WTC11 (cell line): ENCODE measurements at regions not wholly inside any gene's neighbourhood (a gene's known extent, or its start where the extent isn't known, plus 50 kb on each side); places are given as distances from the start of the nearest gene placed in this dataset.

Experiments
- ATAC-seq: fragments of 200-7000 bp; cut with Tn5 transposase; 2 replicates; pipeline ENCODE4 v1.10.0; 2021; ENCODE audit warnings: mild to moderate bottlenecking, moderate library complexity
- CTCF ChIA-PET: fragments of 300-600 bp; sonication (Branson Sonifier 250); formaldehyde crosslinking; loops from one replicate; lab custom pipeline; 2021; ENCODE audit warnings: antibody characterized with exemption; lab: Charles Lee
- POLR2A ChIA-PET: fragments of 350-600 bp; sonication (Branson Sonifier 250); formaldehyde crosslinking; loops from one replicate; lab custom pipeline; 2021; ENCODE audit warnings: antibody characterized with exemption; lab: Charles Lee
- DNase-seq: peaks from one replicate; pipeline ENCODE4 v3.0.0; 2021; ENCODE audit warnings: low spot score
- H3K27ac Mint-ChIP-seq: 2 replicates; pipeline ENCODE4 v1.8.0; 2021; ENCODE audit warnings: mixed read lengths
- H3K27me3 Mint-ChIP-seq: 2 replicates; pipeline ENCODE4 v1.8.0; 2021; ENCODE audit warnings: low read depth, mild to moderate bottlenecking, moderate library complexity, mixed read lengths
- H3K36me3 Mint-ChIP-seq: 2 replicates; pipeline ENCODE4 v1.8.0; 2021; ENCODE audit warnings: mixed read lengths
- H3K4me1 Mint-ChIP-seq: 2 replicates; pipeline ENCODE4 v1.8.0; 2022; ENCODE audit warnings: mixed read lengths
- H3K4me3 Mint-ChIP-seq: 2 replicates; pipeline ENCODE4 v1.8.0; 2021; ENCODE audit warnings: mild to moderate bottlenecking, moderate library complexity, mixed read lengths
- H3K9me3 Mint-ChIP-seq: 2 replicates; pipeline ENCODE4 v1.8.0; 2021; ENCODE audit warnings: mixed read lengths
- AR ChIP-seq: fragments of 250-450 bp; sonication (Bioruptor Pico); IDR thresholded peaks from 2 replicates; pipeline ENCODE4 v1.9.0; 2021; ENCODE audit warnings: mild to moderate bottlenecking
- ELF4 ChIP-seq: sonication (generic); formaldehyde crosslinking; IDR thresholded peaks from 2 replicates; pipeline ENCODE4 v1.8.1; 2022; ENCODE audit warnings: low read depth, mild to moderate bottlenecking, moderate library complexity, missing genetic modification reagents
- GTF2I ChIP-seq: fragments of 250-450 bp; sonication (Bioruptor Pico); conservative IDR thresholded peaks from 2 replicates; pipeline ENCODE4 v1.4.0; 2021; ENCODE audit warnings: mild to moderate bottlenecking
- IRF2 ChIP-seq: sonication (generic); formaldehyde crosslinking; IDR thresholded peaks from 2 replicates; pipeline ENCODE4 v1.8.0; 2022; ENCODE audit warnings: low read depth, missing genetic modification reagents, borderline replicate concordance
- JUN ChIP-seq: sonication (generic); formaldehyde crosslinking; IDR thresholded peaks from 2 replicates; pipeline ENCODE4 v1.8.0; 2023; ENCODE audit warnings: mild to moderate bottlenecking, missing genetic modification reagents
- MXD4 ChIP-seq: fragments of 250-450 bp; sonication (Bioruptor Pico); IDR thresholded peaks from 2 replicates; pipeline ENCODE4 v1.8.0; 2021; ENCODE audit warnings: mild to moderate bottlenecking, moderate library complexity, borderline replicate concordance
- NR1H2 ChIP-seq: sonication (generic); formaldehyde crosslinking; IDR thresholded peaks from 2 replicates; pipeline ENCODE4 v1.9.0; 2021; ENCODE audit warnings: mild to moderate bottlenecking, moderate library complexity, missing genetic modification reagents
- NR2C2 ChIP-seq: sonication (generic); formaldehyde crosslinking; IDR thresholded peaks from 2 replicates; pipeline ENCODE4 v1.8.0; 2022; ENCODE audit warnings: mild to moderate bottlenecking, missing genetic modification reagents
- RORB ChIP-seq: fragments of 250-450 bp; sonication (Bioruptor Pico); IDR thresholded peaks from 2 replicates; pipeline ENCODE4 v1.9.0; 2021; ENCODE audit warnings: mild to moderate bottlenecking
- SMAD3 ChIP-seq: sonication (generic); formaldehyde crosslinking; IDR thresholded peaks from 2 replicates; pipeline ENCODE4 v1.8.0; 2022; ENCODE audit warnings: missing genetic modification reagents, mild to moderate bottlenecking, borderline replicate concordance
- TEAD1 ChIP-seq: sonication (generic); formaldehyde crosslinking; IDR thresholded peaks from 2 replicates; pipeline ENCODE4 v1.8.0; 2022; ENCODE audit warnings: mild to moderate bottlenecking, missing genetic modification reagents
- TEAD4 ChIP-seq: sonication (generic); formaldehyde crosslinking; IDR thresholded peaks from 2 replicates; pipeline ENCODE4 v1.8.0; 2022; ENCODE audit warnings: mild to moderate bottlenecking, missing genetic modification reagents
- TP53 ChIP-seq: sonication (generic); formaldehyde crosslinking; IDR thresholded peaks from 2 replicates; pipeline ENCODE4 v1.8.1; 2023; ENCODE audit warnings: mild to moderate bottlenecking, missing genetic modification reagents
- ZMAT4 ChIP-seq: fragments of 250-450 bp; sonication (Bioruptor Pico); IDR thresholded peaks from 2 replicates; pipeline ENCODE4 v1.9.0; 2021; ENCODE audit warnings: mild to moderate bottlenecking
- ZNF219 ChIP-seq: sonication (generic); formaldehyde crosslinking; IDR thresholded peaks from 2 replicates; pipeline ENCODE4 v1.8.0; 2023; ENCODE audit warnings: missing genetic modification reagents, mild to moderate bottlenecking, borderline replicate concordance
- ZNF232 ChIP-seq: sonication (generic); formaldehyde crosslinking; IDR thresholded peaks from 2 replicates; pipeline ENCODE4 v1.8.0; 2022; ENCODE audit warnings: mild to moderate bottlenecking, missing genetic modification reagents
- ZNF263 ChIP-seq: sonication (generic); formaldehyde crosslinking; IDR thresholded peaks from 2 replicates; pipeline ENCODE4 v1.8.1; 2022; ENCODE audit warnings: low read depth, mild to moderate bottlenecking, moderate library complexity, missing genetic modification reagents
- ZNF281 ChIP-seq: sonication (generic); formaldehyde crosslinking; IDR thresholded peaks from 2 replicates; pipeline ENCODE4 v1.8.0; 2023; ENCODE audit warnings: mild to moderate bottlenecking, missing genetic modification reagents
- TF ChIP-seq, protein P1 (sequence below): sonication (generic); formaldehyde crosslinking; IDR thresholded peaks from 2 replicates; pipeline ENCODE4 v1.8.1; 2022; ENCODE audit warnings: missing genetic modification reagents, borderline replicate concordance
- TF ChIP-seq, protein P2 (sequence below): sonication (generic); formaldehyde crosslinking; IDR thresholded peaks from 2 replicates; pipeline ENCODE4 v1.8.0; 2022; ENCODE audit warnings: mild to moderate bottlenecking, missing genetic modification reagents
- TF ChIP-seq, protein P3 (sequence below): sonication (generic); formaldehyde crosslinking; IDR thresholded peaks from 2 replicates; pipeline ENCODE4 v1.8.1; 2022; ENCODE audit warnings: low read depth, missing genetic modification reagents, borderline replicate concordance

GRCh38 chr1:187787736-187788135, 959.0 kb downstream of the PLA2G4A start (continued):
- TF ChIP-seq ELF4 (CRISPR knock-in tag) (no peak), AR (CRISPR knock-in tag) (no peak), NR1H2 (CRISPR knock-in tag) (no peak)
- TF ChIP-seq, protein P1, sequence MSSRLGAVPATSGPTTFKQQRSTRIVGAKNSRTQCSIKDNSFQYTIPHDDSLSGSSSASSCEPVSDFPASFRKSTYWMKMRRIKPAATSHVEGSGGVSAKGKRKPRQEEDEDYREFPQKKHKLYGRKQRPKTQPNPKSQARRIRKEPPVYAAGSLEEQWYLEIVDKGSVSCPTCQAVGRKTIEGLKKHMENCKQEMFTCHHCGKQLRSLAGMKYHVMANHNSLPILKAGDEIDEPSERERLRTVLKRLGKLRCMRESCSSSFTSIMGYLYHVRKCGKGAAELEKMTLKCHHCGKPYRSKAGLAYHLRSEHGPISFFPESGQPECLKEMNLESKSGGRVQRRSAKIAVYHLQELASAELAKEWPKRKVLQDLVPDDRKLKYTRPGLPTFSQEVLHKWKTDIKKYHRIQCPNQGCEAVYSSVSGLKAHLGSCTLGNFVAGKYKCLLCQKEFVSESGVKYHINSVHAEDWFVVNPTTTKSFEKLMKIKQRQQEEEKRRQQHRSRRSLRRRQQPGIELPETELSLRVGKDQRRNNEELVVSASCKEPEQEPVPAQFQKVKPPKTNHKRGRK (CRISPR knock-in tag), result no peak

DNA sequence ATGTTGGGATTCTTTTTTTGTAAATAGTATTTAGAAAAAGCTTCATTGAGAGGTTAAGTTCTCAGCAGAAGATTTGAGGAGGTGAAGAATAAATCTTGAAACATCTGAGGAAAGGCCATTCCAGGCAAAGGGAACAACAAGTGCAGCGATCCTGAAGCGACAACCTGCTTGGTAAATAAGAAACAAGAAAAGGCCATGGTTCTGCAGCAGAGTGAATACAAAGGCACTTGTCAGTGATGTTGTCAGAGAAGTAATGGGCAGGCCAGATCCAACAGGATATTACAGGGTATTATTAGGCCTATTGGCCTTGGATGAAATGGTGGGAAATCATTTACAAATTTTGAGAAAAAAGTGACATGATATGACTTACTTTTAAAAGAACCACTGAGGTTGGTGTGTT, 960.0 kb downstream of the PLA2G4A start:
- ChIA-PET POLR2A (no interaction called here), CTCF (no interaction called here)
- ATAC-seq (no peak), DNase-seq (no peak)
- peaks cover 4% of the 10 kb centered on the region for H3K9me3 Mint-ChIP-seq
- 0 out of 2 replicates have a peak, but pooled peaks cover 2% of the 10 kb centered on the region for H3K4me1 Mint-ChIP-seq
- no peak overlapping the region for H3K4me3 Mint-ChIP-seq
- H3K36me3 Mint-ChIP-seq, result peaks cover 6% of the 10 kb centered on the region
- no peak overlapping the region for H3K27ac Mint-ChIP-seq
- TF ChIP-seq JUN (CRISPR knock-in tag) (no peak), ZMAT4 (no peak), MXD4 (CRISPR knock-in tag) (no peak), GTF2I (CRISPR knock-in tag) (no peak), ZNF219 (CRISPR knock-in tag) (no peak), ZNF263 (no peak), RORB (CRISPR knock-in tag) (no peak), TEAD1 (CRISPR knock-in tag) (no peak)
- TF ChIP-seq, protein P2, sequence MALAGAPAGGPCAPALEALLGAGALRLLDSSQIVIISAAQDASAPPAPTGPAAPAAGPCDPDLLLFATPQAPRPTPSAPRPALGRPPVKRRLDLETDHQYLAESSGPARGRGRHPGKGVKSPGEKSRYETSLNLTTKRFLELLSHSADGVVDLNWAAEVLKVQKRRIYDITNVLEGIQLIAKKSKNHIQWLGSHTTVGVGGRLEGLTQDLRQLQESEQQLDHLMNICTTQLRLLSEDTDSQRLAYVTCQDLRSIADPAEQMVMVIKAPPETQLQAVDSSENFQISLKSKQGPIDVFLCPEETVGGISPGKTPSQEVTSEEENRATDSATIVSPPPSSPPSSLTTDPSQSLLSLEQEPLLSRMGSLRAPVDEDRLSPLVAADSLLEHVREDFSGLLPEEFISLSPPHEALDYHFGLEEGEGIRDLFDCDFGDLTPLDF (CRISPR knock-in tag), result no peak
- TF ChIP-seq, protein P3, sequence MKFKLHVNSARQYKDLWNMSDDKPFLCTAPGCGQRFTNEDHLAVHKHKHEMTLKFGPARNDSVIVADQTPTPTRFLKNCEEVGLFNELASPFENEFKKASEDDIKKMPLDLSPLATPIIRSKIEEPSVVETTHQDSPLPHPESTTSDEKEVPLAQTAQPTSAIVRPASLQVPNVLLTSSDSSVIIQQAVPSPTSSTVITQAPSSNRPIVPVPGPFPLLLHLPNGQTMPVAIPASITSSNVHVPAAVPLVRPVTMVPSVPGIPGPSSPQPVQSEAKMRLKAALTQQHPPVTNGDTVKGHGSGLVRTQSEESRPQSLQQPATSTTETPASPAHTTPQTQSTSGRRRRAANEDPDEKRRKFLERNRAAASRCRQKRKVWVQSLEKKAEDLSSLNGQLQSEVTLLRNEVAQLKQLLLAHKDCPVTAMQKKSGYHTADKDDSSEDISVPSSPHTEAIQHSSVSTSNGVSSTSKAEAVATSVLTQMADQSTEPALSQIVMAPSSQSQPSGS, result no peak
- TF ChIP-seq, protein P1 (CRISPR knock-in tag), result no peak
- H3K27me3 Mint-ChIP-seq, result no peaks in the 10 kb centered on the region

DNA sequence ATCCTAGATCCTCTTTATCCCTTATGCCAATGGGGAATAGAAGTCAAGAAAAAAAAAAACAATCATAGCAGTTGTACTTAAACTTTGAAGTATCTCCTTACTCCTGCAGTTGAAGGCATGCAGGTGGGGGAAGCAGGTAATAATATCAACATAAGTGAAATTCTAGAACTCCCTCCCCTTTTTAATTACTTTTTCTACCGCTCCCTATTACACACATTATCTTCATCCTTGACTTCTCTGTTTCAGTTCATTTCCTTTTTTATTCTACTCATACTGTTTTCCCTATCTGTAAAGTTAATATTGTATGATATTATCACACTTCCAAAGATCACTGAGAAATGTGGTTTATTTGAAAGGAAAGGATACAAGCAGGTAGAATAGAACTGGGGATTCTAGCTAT, 962.0 kb downstream of the PLA2G4A start:
- no peak overlapping the region for H3K4me3 Mint-ChIP-seq
- H3K9me3 Mint-ChIP-seq, result peaks cover 4% of the 10 kb centered on the region
- peaks cover 6% of the 10 kb centered on the region for H3K36me3 Mint-ChIP-seq
- no peak overlapping the region for H3K27ac Mint-ChIP-seq
- peaks cover 11% of the 10 kb centered on the region for H3K4me1 Mint-ChIP-seq
- DNase-seq (no peak), ATAC-seq (no peak)
- POLR2A ChIA-PET, result no interaction called here
- no peaks in the 10 kb centered on the region for H3K27me3 Mint-ChIP-seq
- CTCF ChIA-PET, result no interaction called here
- TF ChIP-seq TEAD1 (CRISPR knock-in tag), result no peak
- no peak for TF ChIP-seq IRF2 (CRISPR knock-in tag)
- no peak for TF ChIP-seq TEAD4 (CRISPR knock-in tag)
- TF ChIP-seq ZNF232 (CRISPR knock-in tag), result no peak
- TF ChIP-seq GTF2I (CRISPR knock-in tag), result no peak
- no peak for TF ChIP-seq TP53 (CRISPR knock-in tag)
- TF ChIP-seq NR2C2 (CRISPR knock-in tag), result no peak
- no peak for TF ChIP-seq SMAD3 (CRISPR knock-in tag)
- TF ChIP-seq ZNF281 (CRISPR knock-in tag), result no peak
